Parathyroid adenoma (tissue), 2 donors: ENCODE measurements at regions not wholly inside any gene's neighbourhood (a gene's known extent, or its start where the extent isn't known, plus 50 kb on each side); places are given as distances from the start of the nearest gene placed in this dataset.

Source experiments
- H2AFZ ChIP-seq: fragments of 300-600 bp; sonication (generic); one replicate; pipeline ENCODE4 v1.7.0; 2017; ENCODE audit warnings: antibody characterized with exemption, mild to moderate bottlenecking
- H3K27ac ChIP-seq: fragments of 300-600 bp; sonication (generic); one replicate; pipeline ENCODE4 v1.7.0; 2017
- H3K27me3 ChIP-seq: fragments of 300-600 bp; sonication (generic); one replicate; pipeline ENCODE4 v1.7.0; 2017; ENCODE audit warnings: low read length; ENCODE audit not compliant: control insufficient read depth, insufficient read depth
- H3K36me3 ChIP-seq: fragments of 300-600 bp; sonication (generic); one replicate; pipeline ENCODE4 v1.7.0; 2017; ENCODE audit warnings: low read length; ENCODE audit not compliant: control insufficient read depth, insufficient read depth
- H3K4me1 ChIP-seq: fragments of 300-600 bp; sonication (generic); one replicate; pipeline ENCODE4 v1.7.0; 2017; ENCODE audit warnings: control low read depth
- H3K4me2 ChIP-seq: fragments of 300-600 bp; sonication (generic); one replicate; pipeline ENCODE4 v1.7.0; 2017; ENCODE audit warnings: low read length
- H3K4me3 ChIP-seq: fragments of 300-600 bp; sonication (generic); one replicate; pipeline ENCODE4 v1.7.0; 2017; ENCODE audit warnings: low read depth, low read length
- H3K79me2 ChIP-seq: fragments of 300-600 bp; sonication (generic); one replicate; pipeline ENCODE4 v1.7.0; 2017; ENCODE audit warnings: control low read depth
- H3K9ac ChIP-seq: fragments of 300-600 bp; sonication (generic); one replicate; pipeline ENCODE4 v1.7.0; 2017; ENCODE audit warnings: mild to moderate bottlenecking
- H3K9me3 ChIP-seq: fragments of 300-600 bp; sonication (generic); one replicate; pipeline ENCODE4 v1.7.0; 2017; ENCODE audit warnings: low read length; ENCODE audit not compliant: control insufficient read depth
- TF ChIP-seq, protein P1 (sequence below): fragments of 300-600 bp; sonication (generic); IDR thresholded peaks from one replicate; pipeline ENCODE4 v1.7.0; 2017; ENCODE audit warnings: antibody characterized with exemption, mild to moderate bottlenecking
- donor health status: primary hyperparathyroidism.

DNA sequence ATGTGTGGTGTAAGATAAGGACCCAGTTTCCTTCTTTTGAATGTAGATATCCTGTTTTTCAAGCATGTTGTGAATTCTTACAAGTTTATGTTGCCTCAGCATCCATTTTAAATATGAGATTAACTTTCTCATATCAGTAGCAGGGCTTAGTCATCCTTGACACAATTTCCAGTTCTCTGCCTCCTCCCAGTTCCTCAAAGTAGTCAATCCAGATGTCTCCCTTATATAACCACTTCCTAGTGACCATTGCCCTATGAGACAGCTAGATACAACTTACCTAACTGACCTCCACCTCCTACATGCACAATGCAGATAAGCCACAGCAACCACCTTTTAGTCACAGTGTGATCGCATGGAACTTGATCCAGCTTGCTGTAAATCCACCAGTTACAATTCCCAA, 269.2 kb upstream of the ZNF521 start:
- TF ChIP-seq, protein P1, sequence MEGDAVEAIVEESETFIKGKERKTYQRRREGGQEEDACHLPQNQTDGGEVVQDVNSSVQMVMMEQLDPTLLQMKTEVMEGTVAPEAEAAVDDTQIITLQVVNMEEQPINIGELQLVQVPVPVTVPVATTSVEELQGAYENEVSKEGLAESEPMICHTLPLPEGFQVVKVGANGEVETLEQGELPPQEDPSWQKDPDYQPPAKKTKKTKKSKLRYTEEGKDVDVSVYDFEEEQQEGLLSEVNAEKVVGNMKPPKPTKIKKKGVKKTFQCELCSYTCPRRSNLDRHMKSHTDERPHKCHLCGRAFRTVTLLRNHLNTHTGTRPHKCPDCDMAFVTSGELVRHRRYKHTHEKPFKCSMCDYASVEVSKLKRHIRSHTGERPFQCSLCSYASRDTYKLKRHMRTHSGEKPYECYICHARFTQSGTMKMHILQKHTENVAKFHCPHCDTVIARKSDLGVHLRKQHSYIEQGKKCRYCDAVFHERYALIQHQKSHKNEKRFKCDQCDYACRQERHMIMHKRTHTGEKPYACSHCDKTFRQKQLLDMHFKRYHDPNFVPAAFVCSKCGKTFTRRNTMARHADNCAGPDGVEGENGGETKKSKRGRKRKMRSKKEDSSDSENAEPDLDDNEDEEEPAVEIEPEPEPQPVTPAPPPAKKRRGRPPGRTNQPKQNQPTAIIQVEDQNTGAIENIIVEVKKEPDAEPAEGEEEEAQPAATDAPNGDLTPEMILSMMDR: no peak
- H3K27me3 ChIP-seq: no peaks in the 10 kb centered on the region
- no peaks in the 10 kb centered on the region for H3K9me3 ChIP-seq
- no peaks in the 10 kb centered on the region for H3K4me1 ChIP-seq
- no peaks in the 10 kb centered on the region for H3K79me2 ChIP-seq
- H2AFZ ChIP-seq: no peak overlapping the region
- H3K4me3 ChIP-seq: no peak overlapping the region
- no peak overlapping the region for H3K4me2 ChIP-seq
- H3K36me3 ChIP-seq: no peaks in the 10 kb centered on the region
- no peak overlapping the region for H3K9ac ChIP-seq
- no peak overlapping the region for H3K27ac ChIP-seq

DNA sequence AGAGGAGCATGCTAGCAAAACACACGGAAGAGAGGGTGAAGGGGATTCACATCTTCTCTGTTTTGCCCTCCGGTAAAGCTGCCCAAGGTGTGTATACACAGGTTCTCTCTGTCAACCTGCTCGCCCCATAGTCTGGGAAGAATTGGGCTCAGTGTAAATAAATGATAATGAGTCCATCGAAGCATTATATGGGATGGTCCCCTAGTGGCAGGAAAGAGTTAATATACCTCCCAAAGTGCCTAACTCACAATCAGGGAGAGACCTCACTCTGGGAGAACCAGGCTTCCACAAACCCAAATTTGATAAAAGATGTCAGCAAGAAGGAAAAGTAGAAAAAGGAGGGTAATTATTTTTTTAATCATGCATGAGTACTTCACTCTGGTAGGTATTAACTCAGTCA, 262.2 kb upstream of the ZNF521 start:
- no peaks in the 10 kb centered on the region for H3K9me3 ChIP-seq
- H3K9ac ChIP-seq: no peak overlapping the region
- no peaks in the 10 kb centered on the region for H3K36me3 ChIP-seq
- no peak overlapping the region for H2AFZ ChIP-seq
- no peaks in the 10 kb centered on the region for H3K79me2 ChIP-seq
- no peak overlapping the region for H3K4me3 ChIP-seq
- TF ChIP-seq, protein P1: no peak
- H3K27ac ChIP-seq: no peak overlapping the region
- H3K4me1 ChIP-seq: no peaks in the 10 kb centered on the region
- no peaks in the 10 kb centered on the region for H3K27me3 ChIP-seq
- H3K4me2 ChIP-seq: no peak overlapping the region

DNA sequence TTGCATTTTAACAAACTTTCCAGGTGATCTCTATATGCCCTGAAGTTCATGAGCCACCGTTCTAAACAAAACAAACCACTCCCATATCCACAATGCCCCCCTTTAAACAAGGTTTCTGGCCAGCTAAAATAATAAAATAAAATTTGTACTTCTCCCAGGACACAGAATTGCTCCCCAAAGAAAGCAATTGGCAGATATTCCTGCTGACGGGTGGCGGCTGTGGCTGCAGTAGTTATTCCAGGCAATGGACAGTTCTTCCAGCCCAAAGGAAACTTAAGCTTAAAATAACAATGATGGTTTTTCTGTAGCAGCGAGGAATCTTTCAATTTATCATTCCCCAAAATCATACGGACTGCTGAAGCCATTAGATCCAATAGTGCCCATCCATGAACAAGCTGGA, 260.5 kb upstream of the ZNF521 start:
- Histone ChIP-seq H3K4me3 (no peak overlapping the region), H3K4me1 (no peaks in the 10 kb centered on the region), H3K4me2 (no peak overlapping the region), H3K36me3 (no peaks in the 10 kb centered on the region), H2AFZ (no peak overlapping the region), H3K27me3 (no peaks in the 10 kb centered on the region), H3K9me3 (no peaks in the 10 kb centered on the region), H3K79me2 (no peaks in the 10 kb centered on the region), H3K9ac (no peak overlapping the region), H3K27ac (no peak overlapping the region)
- TF ChIP-seq, protein P1: no peak

DNA sequence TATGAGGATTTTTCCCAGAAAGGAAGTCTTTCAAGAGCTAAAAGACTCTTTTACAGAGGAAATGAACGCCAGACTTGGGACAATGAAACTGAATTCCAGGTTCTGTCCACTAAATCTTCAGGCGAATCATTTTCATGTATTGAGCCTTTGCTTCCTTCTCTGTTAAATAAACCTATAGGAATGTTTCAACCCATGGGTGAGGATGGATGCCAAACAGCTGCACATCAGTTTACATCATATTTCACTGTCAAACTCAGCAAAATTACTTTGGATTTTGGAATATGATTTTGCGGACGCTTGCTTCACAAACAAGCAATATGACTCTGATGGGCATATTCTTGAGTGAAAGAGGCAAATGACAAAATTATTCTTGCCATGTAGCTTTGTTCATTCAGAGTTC, 256.1 kb upstream of the ZNF521 start:
- TF ChIP-seq, protein P1: no peak
- Histone ChIP-seq H3K4me2 (no peak overlapping the region), H3K27me3 (no peaks in the 10 kb centered on the region), H3K79me2 (no peaks in the 10 kb centered on the region), H3K9me3 (no peaks in the 10 kb centered on the region), H3K4me3 (no peak overlapping the region), H3K27ac (no peak overlapping the region), H3K9ac (no peak overlapping the region), H3K4me1 (no peaks in the 10 kb centered on the region), H2AFZ (no peak overlapping the region), H3K36me3 (no peaks in the 10 kb centered on the region)

DNA sequence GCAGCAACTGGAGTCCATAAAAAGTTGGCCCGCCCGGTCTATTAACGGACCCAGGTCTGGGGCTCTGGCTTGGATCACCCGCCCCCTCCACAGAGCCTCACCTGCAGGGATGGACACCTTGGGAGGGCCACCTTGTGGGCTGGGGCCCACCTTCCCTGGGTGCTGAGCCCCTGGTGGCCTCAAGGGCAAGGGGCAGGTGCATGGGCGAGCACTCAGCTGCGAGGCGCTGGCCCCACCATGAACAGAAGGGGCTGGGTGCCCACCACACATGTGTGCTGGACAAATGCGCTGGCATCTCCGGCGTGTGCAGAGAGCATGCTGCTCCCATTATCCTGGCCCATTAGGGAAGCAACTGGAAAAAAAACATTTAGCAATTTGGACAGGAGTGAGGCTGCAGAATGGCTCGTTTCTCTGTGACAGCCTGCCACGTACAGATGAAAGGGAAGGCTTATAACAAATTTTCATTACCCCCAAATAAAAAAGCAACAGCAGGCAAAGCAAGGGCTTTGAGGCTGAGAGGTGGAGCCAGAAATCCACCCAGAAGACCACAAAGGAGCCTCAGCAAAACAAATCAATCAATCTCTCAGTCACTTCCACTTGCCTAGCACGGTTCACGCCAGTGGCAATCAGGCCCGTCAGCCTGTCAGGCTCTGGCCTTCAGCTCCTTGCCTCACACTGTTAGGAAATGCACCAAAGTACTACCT, 253.1 kb upstream of the ZNF521 start:
- Histone ChIP-seq H2AFZ (no peak overlapping the region), H3K9me3 (no peaks in the 10 kb centered on the region), H3K27ac (no peak overlapping the region), H3K9ac (no peak overlapping the region), H3K4me3 (no peak overlapping the region), H3K27me3 (no peaks in the 10 kb centered on the region), H3K4me2 (no peak overlapping the region), H3K36me3 (no peaks in the 10 kb centered on the region), H3K4me1 (no peaks in the 10 kb centered on the region), H3K79me2 (no peaks in the 10 kb centered on the region)
- TF ChIP-seq, protein P1: no peak
